Peyer's patch (tissue), 4 donors: ENCODE measurements at regions not wholly inside any gene's neighbourhood (a gene's known extent, or its start where the extent isn't known, plus 50 kb on each side); places are given as distances from the start of the nearest gene placed in this dataset.

ENCODE experiments used
- DNase-seq, 3 donors: peaks; one replicate each; pipeline ENCODE4 v3.0.0-alpha.2; 2017 to 2019
- H3K27ac ChIP-seq, 4 donors: fragments of 200-600 bp; sonication (generic); one replicate each; pipeline ENCODE4 v1.5.1; 2016 to 2019
- H3K27me3 ChIP-seq, 2 donors: fragments of 200-600 bp; sonication (generic); one replicate each; pipeline ENCODE4 v1.5.1; 2019
- H3K36me3 ChIP-seq, 3 donors: fragments of 200-600 bp; sonication (generic); one replicate each; pipeline ENCODE4 v1.5.1; 2016 to 2019
- H3K4me1 ChIP-seq, 4 donors: fragments of 200-600 bp; sonication (generic); one replicate each; pipeline ENCODE4 v1.5.1; 2016 to 2019
- H3K4me3 ChIP-seq, 4 donors: fragments of 200-600 bp; sonication (generic); 1 replicate in 3 of 4; 2 replicates in 1 of 4; pipeline ENCODE4 v1.5.1; 2016 to 2019; ENCODE audit warnings: mild to moderate bottlenecking in 1 of 4
- H3K9me3 ChIP-seq, 4 donors: fragments of 200-600 bp; sonication (generic); one replicate each; pipeline ENCODE4 v1.5.1; 2016 to 2019; ENCODE audit warnings: mild to moderate bottlenecking in 1 of 4
- CTCF ChIP-seq, 6 experiments: fragments of 450-650 bp in 4 of 6; fragments of 200-600 bp in 2 of 6; sonication (generic) in 1 of 6; IDR thresholded peaks; one replicate each; pipeline ENCODE4 v1.5.1; 2017 to 2019; ENCODE audit warnings: antibody characterized with exemption in 6 of 6, mild to moderate bottlenecking in 3 of 6, moderate library complexity in 1 of 6
- POLR2A ChIP-seq, 2 donors: fragments of 450-650 bp; IDR thresholded peaks; one replicate each; pipeline ENCODE4 v1.5.1; 2017; ENCODE audit warnings: antibody characterized with exemption in 2 of 2, mild to moderate bottlenecking in 2 of 2, moderate library complexity in 2 of 2

DNA sequence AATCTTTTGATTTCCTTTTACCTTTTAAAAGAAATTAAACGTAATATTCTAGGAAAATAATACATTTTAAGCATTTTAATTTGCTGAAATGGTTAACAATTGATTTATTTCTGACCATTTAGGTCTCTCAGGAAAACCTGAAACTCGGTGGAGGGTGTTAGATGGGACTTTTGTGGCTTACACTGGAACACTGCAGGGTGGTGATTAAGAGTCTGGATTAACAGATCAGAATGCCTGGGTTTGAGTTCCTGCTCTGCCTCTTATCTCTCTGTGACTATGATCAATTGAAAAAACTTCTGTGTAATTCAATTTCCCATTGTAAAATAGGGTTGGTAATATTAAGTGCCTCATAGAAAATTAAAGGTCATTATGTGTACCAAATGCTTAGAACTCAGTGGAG is 168.7 kb downstream of the UBE2E3 start:
- Histone ChIP-seq H3K36me3 (no peaks in the 10 kb centered on the region), H3K27ac (no peak overlapping the region), H3K4me1 (no peaks in the 10 kb centered on the region), H3K27me3 (no peaks in the 10 kb centered on the region), H3K9me3 (no peaks in the 10 kb centered on the region), H3K4me3 (no peak overlapping the region)
- no peak for DNase-seq
- no peak for TF ChIP-seq POLR2A (IDR thresholded peaks at IDR 0.05)
- no peak for TF ChIP-seq CTCF (IDR thresholded peaks at IDR 0.05)

GRCh38 chr2:181152226-181152625 is 171.8 kb downstream of the UBE2E3 start:
- H3K36me3 ChIP-seq: no peaks in the 10 kb centered on the region
- TF ChIP-seq POLR2A (IDR thresholded peaks at IDR 0.05) (no peak), CTCF (IDR thresholded peaks at IDR 0.05) (no peak)

GRCh38 chr2:181152701-181153100 is 172.3 kb downstream of the UBE2E3 start:
- H3K27ac ChIP-seq: no peak overlapping the region
- H3K36me3 ChIP-seq: no peaks in the 10 kb centered on the region
- no peaks in the 10 kb centered on the region for H3K9me3 ChIP-seq
- no peak overlapping the region for H3K4me3 ChIP-seq
- no peaks in the 10 kb centered on the region for H3K4me1 ChIP-seq
- DNase-seq: no peak
- no peaks in the 10 kb centered on the region for H3K27me3 ChIP-seq
- no peak for TF ChIP-seq POLR2A (IDR thresholded peaks at IDR 0.05)
- no peak for TF ChIP-seq CTCF (IDR thresholded peaks at IDR 0.05)

More at GRCh38 chr2:181152226-181152625, 171.8 kb downstream of the UBE2E3 start:
- no peak for DNase-seq
- no peak overlapping the region for H3K27ac ChIP-seq
- no peaks in the 10 kb centered on the region for H3K4me1 ChIP-seq
- H3K4me3 ChIP-seq: no peak overlapping the region
- H3K27me3 ChIP-seq: no peaks in the 10 kb centered on the region
- H3K9me3 ChIP-seq: no peaks in the 10 kb centered on the region

- no peak for DNase-seq
- Histone ChIP-seq H3K4me1 (no peaks in the 10 kb centered on the region), H3K27ac (no peak overlapping the region), H3K4me3 (no peak overlapping the region), H3K9me3 (no peaks in the 10 kb centered on the region), H3K27me3 (no peaks in the 10 kb centered on the region), H3K36me3 (no peaks in the 10 kb centered on the region)
- TF ChIP-seq POLR2A (IDR thresholded peaks at IDR 0.05) (no peak), CTCF (IDR thresholded peaks at IDR 0.05) (no peak)
Observed at GRCh38 chr2:181153886-181154285, 173.5 kb downstream of the UBE2E3 start.

GRCh38 chr2:181157326-181157725 is 176.9 kb downstream of the UBE2E3 start:
- no peak overlapping the region for H3K27ac ChIP-seq
- no peaks in the 10 kb centered on the region for H3K27me3 ChIP-seq
- no peaks in the 10 kb centered on the region for H3K4me1 ChIP-seq
- TF ChIP-seq CTCF (IDR thresholded peaks at IDR 0.05): no peak
- H3K4me3 ChIP-seq: no peak overlapping the region
- H3K36me3 ChIP-seq: no peaks in the 10 kb centered on the region
- H3K9me3 ChIP-seq: no peaks in the 10 kb centered on the region
- DNase-seq: no peak

DNA sequence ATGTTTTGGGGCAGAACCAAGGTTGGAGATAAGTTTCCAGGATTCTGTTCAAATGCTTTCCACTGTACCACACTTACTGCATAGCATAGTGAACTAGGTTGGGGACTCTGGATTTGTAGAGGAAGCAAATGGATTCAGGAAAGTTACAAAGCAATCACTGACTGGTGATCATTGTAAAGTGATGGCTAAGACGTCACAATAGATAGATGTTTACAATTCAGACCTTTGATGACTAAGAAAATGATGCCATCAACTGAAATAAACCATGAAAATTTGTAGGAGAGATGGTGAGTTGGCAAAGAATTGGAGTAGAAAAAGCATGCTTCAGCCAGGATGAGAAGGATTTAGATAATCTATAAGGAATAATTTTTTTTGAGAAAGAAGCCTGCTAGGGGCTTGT is 178.0 kb downstream of the UBE2E3 start:
- Histone ChIP-seq H3K27me3 (no peaks in the 10 kb centered on the region), H3K27ac (no peak overlapping the region), H3K4me1 (no peaks in the 10 kb centered on the region), H3K9me3 (no peaks in the 10 kb centered on the region), H3K4me3 (no peak overlapping the region), H3K36me3 (no peaks in the 10 kb centered on the region)
- DNase-seq: no peak
- TF ChIP-seq POLR2A (IDR thresholded peaks at IDR 0.05): no peak
- TF ChIP-seq CTCF (IDR thresholded peaks at IDR 0.05): no peak
